SK-N-MC (cell line): ENCODE measurements at regions not wholly inside any gene's neighbourhood (a gene's known extent, or its start where the extent isn't known, plus 50 kb on each side); places are given as distances from the start of the nearest gene placed in this dataset.

Source experiments
- DNase-seq: peaks from one replicate; pipeline ENCODE4 v3.0.0-alpha.2; 2011; ENCODE audit warnings: low read depth, low spot score
- H3K27ac ChIP-seq: fragments of 200-600 bp; sonication (generic); 2 replicates; pipeline ENCODE4 v1.5.1; 2016; ENCODE audit warnings: mixed run types
- H3K36me3 ChIP-seq: fragments of 200-600 bp; sonication (generic); 2 replicates; pipeline ENCODE4 v1.6.1; 2017; ENCODE audit warnings: antibody characterized with exemption, low read length, mixed read lengths; ENCODE audit not compliant: insufficient read depth
- H3K4me3 ChIP-seq: fragments of 200-600 bp; sonication (generic); 2 replicates; pipeline ENCODE4 v1.5.1; 2016
- H3K9ac ChIP-seq: fragments of 200-600 bp; sonication (generic); 2 replicates; pipeline ENCODE4 v1.8.0; 2017; ENCODE audit warnings: mixed run types, mixed read lengths; ENCODE audit not compliant: insufficient read length
- H3K9me3 ChIP-seq: fragments of 200-600 bp; sonication (generic); 2 replicates; pipeline ENCODE4 v1.6.1; 2017; ENCODE audit warnings: low read depth, mild to moderate bottlenecking, antibody characterized with exemption, low read length, moderate library complexity, mixed read lengths
- EZH2 ChIP-seq: fragments of 200-600 bp; sonication (generic); IDR thresholded peaks from one replicate; pipeline ENCODE4 v1.6.1; 2017; ENCODE audit warnings: antibody characterized with exemption
- FOXP2 ChIP-seq: optimal IDR thresholded peaks from 2 replicates; pipeline ENCODE3; 2011; ENCODE audit warnings: mild to moderate bottlenecking, moderate library complexity; ENCODE audit not compliant: insufficient read depth; ENCODE audit errors: extremely low read length, control extremely low read depth
- POLR2AphosphoS5 ChIP-seq: IDR thresholded peaks from 2 replicates; pipeline ENCODE4 v1.6.1; 2012; ENCODE audit warnings: mild to moderate bottlenecking, low read depth, low read length, borderline replicate concordance

DNA sequence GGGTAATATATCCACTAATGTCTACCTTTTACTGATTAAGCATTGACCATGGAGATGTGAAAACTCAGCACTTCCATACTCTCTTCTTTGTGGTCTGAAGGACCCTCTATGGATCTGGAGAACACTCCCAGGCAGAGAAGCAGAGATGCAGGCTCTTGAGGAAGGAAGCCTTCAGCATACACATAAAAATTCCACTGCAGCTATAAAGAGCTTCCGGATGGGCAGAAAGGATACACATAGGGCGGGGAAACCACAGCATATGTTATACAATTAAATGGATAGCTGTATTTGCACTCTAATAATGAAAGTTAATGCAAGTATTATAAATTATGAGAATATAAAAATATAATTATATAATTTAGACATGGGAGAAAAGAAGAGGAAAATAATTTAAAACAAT lies 1258.2 kb upstream of the ALCAM start:
- H3K4me3 ChIP-seq: peak overlapping the region; percentile 43
- H3K27ac ChIP-seq: peak overlapping the region; percentile 44; the same call in 1 of the 2 replicates
- DNase-seq: peak; percentile 58
- H3K9me3 ChIP-seq: no peaks in the 10 kb centered on the region
- TF ChIP-seq POLR2AphosphoS5 (peak; percentile 21; the same call in 1 of the 2 replicates), EZH2 (no peak), FOXP2 (no peak)
- H3K36me3 ChIP-seq: no peaks in the 10 kb centered on the region
- H3K9ac ChIP-seq: no peak overlapping the region

DNA sequence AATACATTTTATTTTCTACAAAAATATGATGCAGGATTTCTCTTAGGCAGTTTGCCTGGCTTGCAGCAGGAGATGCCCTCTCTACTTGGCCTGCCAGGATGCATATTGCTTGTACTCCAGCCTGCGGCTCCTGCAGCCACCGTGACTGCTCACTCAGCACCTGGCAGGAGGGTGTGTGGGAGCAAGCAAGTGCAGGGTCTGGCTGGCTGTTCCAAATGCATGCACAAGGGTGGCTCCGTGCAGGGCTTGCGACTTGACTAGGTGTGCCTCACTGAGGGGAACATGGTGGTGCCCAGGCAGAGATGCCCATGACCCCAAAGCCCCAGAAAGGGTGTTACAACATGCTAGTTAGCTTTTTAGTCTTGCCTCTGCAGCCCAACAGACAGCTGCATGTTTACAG lies 1240.2 kb upstream of the ALCAM start:
- TF ChIP-seq EZH2 (no peak), FOXP2 (no peak), POLR2AphosphoS5 (no peak)
- no peak overlapping the region for H3K9ac ChIP-seq
- no peak for DNase-seq
- no peak overlapping the region for H3K4me3 ChIP-seq
- H3K27ac ChIP-seq: no peak overlapping the region
- H3K36me3 ChIP-seq: no peaks in the 10 kb centered on the region
- no peaks in the 10 kb centered on the region for H3K9me3 ChIP-seq

GRCh38 chr3:104126864-104127553 lies 1239.7 kb upstream of the ALCAM start:
- H3K9ac ChIP-seq: no peak overlapping the region
- H3K9me3 ChIP-seq: no peaks in the 10 kb centered on the region
- H3K4me3 ChIP-seq: no peak overlapping the region
- no peak for TF ChIP-seq FOXP2
- TF ChIP-seq POLR2AphosphoS5: no peak
- no peak for TF ChIP-seq EZH2
- no peak for DNase-seq
- H3K27ac ChIP-seq: no peak overlapping the region
- no peaks in the 10 kb centered on the region for H3K36me3 ChIP-seq

DNA sequence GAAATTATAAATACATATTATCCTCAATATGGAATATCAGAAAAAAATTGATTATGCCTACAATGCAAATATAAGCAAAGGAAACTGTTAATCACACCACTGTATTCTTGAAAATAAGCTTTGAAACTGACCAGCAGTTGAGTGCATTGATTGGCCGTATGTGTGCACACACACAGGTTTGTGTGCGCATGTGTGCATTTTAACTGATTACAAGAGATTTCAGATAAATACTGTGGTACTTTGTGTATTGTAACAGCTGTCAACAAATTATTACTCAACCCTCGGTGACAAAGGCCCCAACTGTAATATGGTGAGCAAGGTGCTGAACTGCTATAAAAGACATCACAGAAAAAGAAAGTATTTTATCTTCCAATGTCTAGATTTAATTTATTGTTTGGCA lies 1238.9 kb upstream of the ALCAM start:
- no peak overlapping the region for H3K4me3 ChIP-seq
- H3K9ac ChIP-seq: no peak overlapping the region
- no peaks in the 10 kb centered on the region for H3K36me3 ChIP-seq
- H3K9me3 ChIP-seq: no peaks in the 10 kb centered on the region
- no peak for TF ChIP-seq EZH2
- TF ChIP-seq FOXP2: no peak
- TF ChIP-seq POLR2AphosphoS5: no peak
- DNase-seq: no peak
- no peak overlapping the region for H3K27ac ChIP-seq

DNA sequence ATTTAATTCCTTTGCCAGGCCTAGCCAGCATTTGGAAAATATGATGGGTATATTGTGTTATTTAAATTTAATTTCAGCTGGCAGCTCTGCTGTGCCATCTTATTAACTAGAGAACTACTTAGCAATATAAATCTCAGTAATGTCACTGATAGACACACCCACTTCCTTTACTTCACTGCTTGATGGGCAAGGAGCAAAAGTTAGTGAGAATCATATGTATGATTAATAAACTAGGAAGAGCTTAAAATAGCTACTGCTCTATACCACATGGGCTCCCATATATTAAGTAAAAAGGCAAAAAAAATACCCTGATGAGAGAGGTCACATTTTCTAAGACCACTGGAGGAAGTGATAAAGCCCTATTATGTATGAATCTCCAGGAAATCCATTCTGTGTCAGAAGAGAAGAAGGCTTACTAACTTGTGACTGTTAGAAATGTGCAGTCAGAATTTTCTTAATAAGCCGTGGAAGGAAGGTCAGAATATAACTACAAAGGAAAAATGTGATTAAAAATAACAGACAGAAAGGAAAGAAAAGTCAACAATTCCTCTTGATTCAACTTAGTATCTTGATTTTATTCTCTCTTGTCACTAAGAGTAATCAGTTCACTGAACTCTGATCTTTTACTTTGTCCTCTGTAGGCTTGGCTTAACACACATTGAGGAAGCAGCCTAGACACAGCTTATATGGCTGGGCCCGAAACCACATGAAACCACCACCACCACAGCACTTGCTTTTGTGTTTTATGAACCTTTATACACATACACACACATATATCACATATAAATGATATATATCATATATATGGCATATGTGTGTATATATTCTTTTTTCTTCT lies 1233.9 kb upstream of the ALCAM start:
- peak overlapping the region; percentile 86 for H3K27ac ChIP-seq
- DNase-seq: peak; percentile 24
- peak overlapping the region; percentile 42 for H3K4me3 ChIP-seq
- TF ChIP-seq EZH2 (no peak), FOXP2 (no peak), POLR2AphosphoS5 (no peak; the same call in 1 of the 2 replicates)
- peak overlapping the region; percentile 15 for H3K9ac ChIP-seq
- H3K36me3 ChIP-seq: no peaks in the 10 kb centered on the region
- no peaks in the 10 kb centered on the region for H3K9me3 ChIP-seq

- DNase-seq: no peak
- Histone ChIP-seq H3K9me3 (no peaks in the 10 kb centered on the region), H3K9ac (no peak overlapping the region), H3K36me3 (no peaks in the 10 kb centered on the region), H3K4me3 (no peak overlapping the region), H3K27ac (no peak overlapping the region)
- no peak for TF ChIP-seq FOXP2
- no peak for TF ChIP-seq POLR2AphosphoS5
- no peak for TF ChIP-seq EZH2
These were observed 1233.1 kb upstream of the ALCAM start for GRCh38 chr3:104133630-104134029.

DNA sequence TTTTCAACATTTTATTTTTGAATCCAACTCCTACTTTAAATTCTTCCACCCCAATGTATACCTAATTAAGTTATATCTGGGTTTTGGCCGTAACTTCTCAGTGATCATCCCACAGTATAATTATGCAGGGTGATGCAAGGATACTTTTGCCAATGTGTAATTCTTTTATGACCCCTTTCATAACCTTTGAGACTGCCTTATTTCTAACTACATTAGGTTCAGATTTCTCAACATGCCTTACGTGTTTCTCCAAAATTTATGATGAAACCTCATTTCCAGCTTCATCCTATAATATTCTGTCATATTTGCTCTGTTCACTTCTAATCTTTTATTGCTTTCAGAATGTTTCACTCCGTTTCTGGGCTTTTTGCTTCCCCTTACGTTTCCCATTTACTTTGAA lies 1229.6 kb upstream of the ALCAM start:
- no peak for DNase-seq
- Histone ChIP-seq H3K9me3 (no peaks in the 10 kb centered on the region), H3K36me3 (no peaks in the 10 kb centered on the region), H3K9ac (no peak overlapping the region), H3K27ac (peak overlapping the region; percentile 4; the same call in 1 of the 2 replicates), H3K4me3 (no peak overlapping the region)
- TF ChIP-seq FOXP2: no peak
- TF ChIP-seq EZH2: no peak

DNA sequence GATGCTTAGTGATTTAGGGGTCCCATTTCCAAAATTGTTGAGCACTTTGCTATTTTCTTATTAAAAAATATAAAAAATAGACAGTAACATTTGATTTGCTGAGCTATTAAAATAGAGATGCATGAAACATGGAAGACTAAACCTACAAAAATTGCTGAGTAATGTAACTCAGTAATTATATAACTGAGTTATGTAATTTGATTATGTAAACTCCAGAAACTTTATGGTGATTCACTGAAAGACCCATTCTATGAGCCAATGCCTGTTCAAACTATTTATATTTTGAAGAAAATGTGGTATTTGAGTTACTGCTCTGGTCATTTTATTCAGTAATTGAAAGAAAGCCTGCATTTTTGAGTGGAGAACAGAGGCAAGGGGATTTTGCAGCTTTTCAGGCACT lies 1221.5 kb upstream of the ALCAM start:
- TF ChIP-seq EZH2 (no peak), POLR2AphosphoS5 (no peak), FOXP2 (no peak)
- H3K9ac ChIP-seq: no peak overlapping the region

More for the DNA sequence above, 1221.5 kb upstream of the ALCAM start:
- no peaks in the 10 kb centered on the region for H3K36me3 ChIP-seq
- H3K27ac ChIP-seq: peak overlapping the region; percentile 73
- H3K4me3 ChIP-seq: no peak overlapping the region
- no peaks in the 10 kb centered on the region; the same call in 1 of the 2 replicates for H3K9me3 ChIP-seq
- DNase-seq: no peak
